Transverse colon (tissue), 3 donors: ENCODE measurements at regions not wholly inside any gene's neighbourhood (a gene's known extent, or its start where the extent isn't known, plus 50 kb on each side); places are given as distances from the start of the nearest gene placed in this dataset.

Experiments
- CTCF ChIP-seq, 5 experiments: fragments of 200-600 bp in 3 of 5; fragments of 450-650 bp in 2 of 5; sonication (generic) in 3 of 5; IDR thresholded peaks; 1 replicate in 2 of 5; 2 replicates in 3 of 5; pipeline ENCODE4 v1.5.1; 2016 to 2017; ENCODE audit warnings: antibody characterized with exemption in 5 of 5, inconsistent platforms in 3 of 5, mild to moderate bottlenecking in 2 of 5, moderate library complexity in 1 of 5
- POLR2A ChIP-seq: fragments of 450-650 bp; IDR thresholded peaks from one replicate; pipeline ENCODE4 v1.6.1; 2016; ENCODE audit warnings: antibody characterized with exemption, mild to moderate bottlenecking, moderate library complexity

GRCh38 chr2:195356026-195356425 lies 301.0 kb upstream of the SLC39A10 start:
- no peak for TF ChIP-seq POLR2A
- TF ChIP-seq CTCF (IDR thresholded peaks at IDR 0.05): no peak
